Keratinocyte (primary cell): ENCODE measurements at regions not wholly inside any gene's neighbourhood (a gene's known extent, or its start where the extent isn't known, plus 50 kb on each side); places are given as distances from the start of the nearest gene placed in this dataset.

Source experiments
- DNase-seq: peaks from one replicate; pipeline ENCODE4 v3.0.0-alpha.2; 2011; ENCODE audit warnings: low read depth, missing footprints, low spot score
- FAIRE-seq: peaks from 2 replicates; lab custom pipeline; 2011; peaks lifted over from hg19 to GRCh38; lab: Jason Lieb, UNC
- H2AFZ ChIP-seq: 2 replicates; pipeline ENCODE4 v1.6.0; 2012; ENCODE audit warnings: low read length, control low read depth, inconsistent platforms; ENCODE audit not compliant: control insufficient read depth
- H3K27ac ChIP-seq: 2 replicates; pipeline ENCODE4 v1.5.1; 2011; ENCODE audit warnings: low read length; ENCODE audit not compliant: control insufficient read depth, insufficient read depth
- H3K27me3 ChIP-seq: 3 replicates; pipeline ENCODE4 v1.6.0; 2011; ENCODE audit warnings: low read length; ENCODE audit not compliant: control insufficient read depth, insufficient read depth; ENCODE audit errors: extremely low read depth
- H3K36me3 ChIP-seq, 2 experiments: 2 replicates in 1 of 2; 3 replicates in 1 of 2; pipeline ENCODE4 v1.5.1; 2011; ENCODE audit warnings: low read length in 2 of 2, mild to moderate bottlenecking in 1 of 2; ENCODE audit not compliant: control insufficient read depth in 2 of 2, insufficient read depth in 2 of 2; ENCODE audit errors: extremely low read depth in 1 of 2
- H3K4me1 ChIP-seq: 3 replicates; pipeline ENCODE4 v1.5.1; 2011; ENCODE audit warnings: low read length; ENCODE audit not compliant: control insufficient read depth, insufficient read depth; ENCODE audit errors: extremely low read depth
- H3K4me2 ChIP-seq: 3 replicates; pipeline ENCODE4 v1.6.0; 2011; ENCODE audit warnings: low read depth, low read length; ENCODE audit not compliant: control insufficient read depth, insufficient read depth; ENCODE audit errors: extremely low read depth
- H3K4me3 ChIP-seq, 3 experiments: fragments of 200-600 bp in 1 of 3; sonication (generic) in 1 of 3; 2 replicates in 2 of 3; 3 replicates in 1 of 3; pipeline ENCODE4 v1.5.1; 2011 to 2016; ENCODE audit warnings: low read length in 3 of 3, mild to moderate bottlenecking in 3 of 3, control low read depth in 2 of 3, inconsistent platforms in 1 of 3, low read depth in 1 of 3, mixed read lengths in 1 of 3, mixed run types in 1 of 3, moderate library complexity in 1 of 3; ENCODE audit not compliant: control insufficient read depth in 2 of 3, insufficient read depth in 2 of 3; ENCODE audit errors: extremely low read depth in 1 of 3
- H3K79me2 ChIP-seq: 2 replicates; pipeline ENCODE4 v1.6.0; 2012; ENCODE audit warnings: low read length; ENCODE audit not compliant: control insufficient read depth, insufficient read depth
- H3K9ac ChIP-seq: 3 replicates; pipeline ENCODE4 v1.6.0; 2011; ENCODE audit warnings: low read length; ENCODE audit not compliant: control insufficient read depth, insufficient read depth; ENCODE audit errors: extremely low read depth
- H3K9me1 ChIP-seq: 3 replicates; pipeline ENCODE4 v1.6.0; 2011; ENCODE audit warnings: low read length; ENCODE audit not compliant: control insufficient read depth, insufficient read depth; ENCODE audit errors: extremely low read depth
- H3K9me3 ChIP-seq: 2 replicates; pipeline ENCODE4 v1.5.1; 2012; ENCODE audit warnings: low read depth, low read length; ENCODE audit not compliant: control insufficient read depth
- H4K20me1 ChIP-seq: 3 replicates; pipeline ENCODE4 v1.6.0; 2011; ENCODE audit warnings: low read length; ENCODE audit not compliant: control insufficient read depth, insufficient read depth; ENCODE audit errors: extremely low read depth
- CTCF ChIP-seq, 3 experiments: IDR thresholded peaks in 1 of 3; conservative IDR thresholded peaks in 1 of 3; optimal IDR thresholded peaks in 1 of 3; 2 replicates in 2 of 3; 3 replicates in 1 of 3; pipeline versions ENCODE3 to v1.5.1; 2011; ENCODE audit warnings: low read length in 3 of 3, mild to moderate bottlenecking in 3 of 3, moderate library complexity in 2 of 3, control low read depth in 1 of 3, inconsistent platforms in 1 of 3; ENCODE audit not compliant: insufficient read depth in 2 of 3; ENCODE audit errors: extremely low read depth in 1 of 3
- EZH2 ChIP-seq: IDR thresholded peaks from one replicate; pipeline ENCODE4 v1.6.1; 2012; ENCODE audit warnings: inconsistent platforms, mild to moderate bottlenecking, low read length, moderate library complexity
- dilution Hi-C: fragments of 300-500 bp; cut with MboI; formaldehyde crosslinking; loops from one replicate; pipeline ENCODE4 v1.7.0; 2020; ENCODE audit warnings: low sequenced_read_pairs; ENCODE audit not compliant: extremely low pct_ligation_motif_present

GRCh38 chr4:180808862-180809261 is 1434.3 kb upstream of the TENM3 start:
- Histone ChIP-seq H3K27me3 (no peaks in the 10 kb centered on the region), H3K9me3 (no peaks in the 10 kb centered on the region), H3K4me2 (no peak overlapping the region), H4K20me1 (no peaks in the 10 kb centered on the region), H3K36me3 (no peaks in the 10 kb centered on the region), H3K4me1 (no peaks in the 10 kb centered on the region), H3K9me1 (no peaks in the 10 kb centered on the region), H3K9ac (no peak overlapping the region), H3K79me2 (no peaks in the 10 kb centered on the region), H3K4me3 (no peak overlapping the region), H3K27ac (no peak overlapping the region), H2AFZ (no peak overlapping the region)
- FAIRE-seq (no peak), DNase-seq (no peak)
- TF ChIP-seq EZH2 (no peak), CTCF (optimal IDR thresholded peaks at IDR 0.05 in 1 of 3, IDR thresholded peaks at IDR 0.05 in 1 of 3, conservative IDR thresholded peaks at IDR 0.05 in 1 of 3; ENCODE audit: extremely low read depth in 1 of 3, insufficient read depth in 2 of 3, low read length in 3 of 3) (no peak)
- dilution Hi-C loops, result no loop called here

- H3K9ac ChIP-seq, result no peak overlapping the region
- no peak overlapping the region for H3K27ac ChIP-seq
- H3K4me2 ChIP-seq, result no peak overlapping the region
- H3K4me3 ChIP-seq, result no peak overlapping the region
- no peaks in the 10 kb centered on the region for H3K36me3 ChIP-seq
- no peaks in the 10 kb centered on the region for H4K20me1 ChIP-seq
- DNase-seq (no peak), FAIRE-seq (no peak)
- dilution Hi-C loops, result no loop called here
- H3K9me3 ChIP-seq, result no peaks in the 10 kb centered on the region
- TF ChIP-seq EZH2, result no peak
- TF ChIP-seq CTCF (optimal IDR thresholded peaks at IDR 0.05 in 1 of 3, IDR thresholded peaks at IDR 0.05 in 1 of 3, conservative IDR thresholded peaks at IDR 0.05 in 1 of 3; ENCODE audit: extremely low read depth in 1 of 3, insufficient read depth in 2 of 3, low read length in 3 of 3), result no peak
- no peaks in the 10 kb centered on the region for H3K27me3 ChIP-seq
- H3K9me1 ChIP-seq, result no peaks in the 10 kb centered on the region
- no peak overlapping the region for H2AFZ ChIP-seq
- H3K79me2 ChIP-seq, result no peaks in the 10 kb centered on the region
- H3K4me1 ChIP-seq, result no peaks in the 10 kb centered on the region
These were observed 1433.8 kb upstream of the TENM3 start for GRCh38 chr4:180809439-180809838.
